ENCODE measurements at regions not wholly inside any gene's neighbourhood (a gene's known extent, or its start where the extent isn't known, plus 50 kb on each side); places are given as distances from the start of the nearest gene placed in this dataset.
"Not testable (repeated sequence)": the region's sequence is repeated elsewhere in the genome, so short reads cannot be mapped to it uniquely, and the experiment has no call there.

DNA sequence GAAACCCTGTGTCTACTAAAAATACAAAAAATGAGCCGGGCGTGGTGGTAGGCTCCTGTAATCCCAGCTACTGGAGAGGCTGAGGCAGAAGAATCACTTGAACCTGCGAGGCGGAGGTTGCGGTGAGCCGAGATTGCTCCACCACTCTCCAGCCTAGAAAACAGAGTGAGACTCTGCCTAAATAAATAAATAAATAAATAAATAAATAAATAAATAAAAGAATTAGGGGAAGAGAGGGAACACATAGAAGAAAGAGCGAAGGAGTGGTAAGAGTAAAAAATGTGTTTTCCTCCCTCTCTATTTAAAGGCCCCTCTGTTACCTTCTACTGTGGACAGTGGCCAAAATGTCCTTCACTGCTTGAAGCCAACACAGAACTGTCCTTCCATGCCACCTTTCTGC, 103.9 kb upstream of the SOX21 start:
- no peak for DNase-seq (ENCODE audit: low read depth)

DNA sequence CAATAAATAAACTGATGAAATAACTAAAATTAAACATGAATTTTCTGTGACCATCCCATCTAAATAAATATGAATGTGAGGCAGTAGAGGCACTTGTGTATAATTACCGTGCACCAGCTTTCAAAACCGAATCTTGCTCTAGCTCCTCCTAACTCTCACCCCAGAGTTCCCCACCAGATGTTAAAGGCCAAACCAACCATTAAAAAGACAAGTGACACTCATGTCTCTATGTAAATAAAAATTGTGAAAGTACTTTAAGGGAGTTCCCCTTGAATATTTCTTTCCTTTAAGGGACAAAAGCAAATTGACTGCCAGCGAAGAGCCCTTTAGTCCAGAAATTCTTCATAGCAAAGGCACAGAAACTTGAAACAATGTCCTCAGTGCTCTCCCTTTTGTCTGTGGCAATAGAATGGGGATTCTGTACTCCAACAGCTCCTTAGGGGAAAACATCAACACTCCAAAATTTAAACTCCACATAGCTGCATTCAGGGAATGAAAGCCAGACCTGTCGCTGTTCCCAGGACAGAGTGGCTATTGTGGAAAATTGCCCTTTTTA, 101.7 kb upstream of the SOX21 start:
- DNase-seq (ENCODE audit: low read depth): no peak

DNA sequence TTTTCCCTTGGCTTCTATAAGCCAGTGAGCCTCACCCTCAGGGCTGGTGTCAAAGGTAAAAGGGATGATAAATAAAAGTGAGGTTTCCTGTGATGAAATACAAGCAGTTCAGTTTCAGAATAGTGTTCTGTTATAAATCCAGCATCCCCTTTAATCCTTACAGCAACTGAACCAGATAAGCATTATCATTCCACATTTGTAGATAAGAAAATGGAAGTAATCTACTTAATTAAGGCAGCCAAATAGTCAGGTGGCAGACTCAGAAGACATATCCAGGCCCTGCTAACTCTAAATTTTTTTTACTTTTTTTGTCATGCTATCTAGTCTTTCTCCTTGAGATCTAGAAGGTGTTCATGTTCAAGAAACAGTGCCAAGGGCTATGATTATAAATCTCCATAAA, 99.4 kb upstream of the SOX21 start:
- DNase-seq (ENCODE audit: low read depth): no peak

DNA sequence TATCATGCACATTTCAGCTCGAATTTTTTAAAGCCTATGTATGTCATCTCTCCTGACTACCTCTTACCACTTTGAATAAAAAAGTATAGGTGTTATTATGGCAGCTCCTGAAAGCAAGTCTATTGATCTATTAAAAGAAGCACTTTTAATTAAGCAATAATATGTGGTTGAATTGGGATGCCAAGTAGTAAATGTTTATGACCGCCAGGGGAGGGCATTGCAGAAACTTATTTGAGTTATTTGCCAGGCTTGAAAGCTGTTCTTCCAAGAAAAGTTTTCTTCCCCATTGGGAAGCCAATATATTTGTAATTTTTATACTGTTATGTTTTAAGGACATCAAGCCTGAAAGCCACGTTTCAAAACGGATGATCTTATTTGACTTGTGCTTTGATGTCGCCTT, 88.1 kb upstream of the SOX21 start:
- DNase-seq (ENCODE audit: low read depth): no peak

DNA sequence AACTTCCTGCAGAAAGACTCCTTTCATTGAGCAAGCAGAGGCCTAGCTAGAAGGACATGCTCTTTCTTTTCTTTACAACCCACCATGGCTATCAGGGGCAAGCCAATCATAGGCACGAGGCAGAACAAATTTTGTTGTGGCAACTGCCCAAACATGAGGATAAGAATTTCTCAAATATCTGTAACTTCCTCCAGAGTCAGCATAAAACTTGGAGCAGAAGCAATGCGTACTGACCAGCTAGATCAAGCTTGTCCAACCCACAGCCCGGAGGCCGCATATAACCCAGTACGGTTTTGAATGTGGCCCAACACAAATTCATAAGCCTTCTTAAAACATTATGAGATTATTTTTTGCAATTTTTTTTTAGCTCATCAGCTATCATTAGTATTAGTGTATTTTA, 87.0 kb upstream of the SOX21 start:
- no peak for DNase-seq (ENCODE audit: low read depth)

DNA sequence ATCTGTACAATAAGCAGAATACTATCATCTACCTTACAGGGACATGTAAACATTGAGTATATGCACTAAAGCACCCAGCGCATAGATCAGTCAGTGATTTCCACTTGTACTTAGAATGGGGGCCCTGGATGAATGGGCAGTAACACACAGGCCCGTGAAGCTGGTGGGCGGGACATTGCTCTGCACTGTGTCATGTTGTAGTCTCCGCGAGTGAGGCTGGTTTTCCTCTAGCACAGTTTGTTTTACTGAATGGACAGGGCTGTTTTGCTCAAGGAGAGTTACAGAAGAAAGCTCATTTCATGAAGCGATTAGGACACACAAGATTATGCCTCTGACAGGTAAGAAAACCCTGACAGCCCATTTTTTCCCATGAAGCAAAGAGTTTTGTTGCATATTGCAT, 86.4 kb upstream of the SOX21 start:
- no peak for DNase-seq (ENCODE audit: low read depth)

DNA sequence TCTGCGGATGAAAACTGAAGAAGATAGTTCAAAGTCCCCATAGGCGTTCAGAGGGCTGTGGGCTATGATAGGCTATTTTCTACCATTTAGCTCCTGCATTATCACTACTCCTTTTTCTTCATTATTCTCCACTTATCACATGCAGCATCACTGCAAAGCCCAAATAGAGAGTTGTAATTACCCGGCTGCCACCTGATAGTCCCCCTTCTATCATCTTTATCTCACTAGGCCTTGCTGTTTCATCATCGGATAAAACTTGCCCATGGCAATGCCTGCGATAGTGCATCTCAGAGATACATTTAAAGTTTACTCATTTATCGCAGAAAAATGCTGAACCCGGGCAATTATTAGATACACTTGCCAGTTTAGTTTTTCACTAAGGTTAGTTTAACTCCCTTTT, 82.9 kb upstream of the SOX21 start:
- DNase-seq (ENCODE audit: low read depth): no peak

DNA sequence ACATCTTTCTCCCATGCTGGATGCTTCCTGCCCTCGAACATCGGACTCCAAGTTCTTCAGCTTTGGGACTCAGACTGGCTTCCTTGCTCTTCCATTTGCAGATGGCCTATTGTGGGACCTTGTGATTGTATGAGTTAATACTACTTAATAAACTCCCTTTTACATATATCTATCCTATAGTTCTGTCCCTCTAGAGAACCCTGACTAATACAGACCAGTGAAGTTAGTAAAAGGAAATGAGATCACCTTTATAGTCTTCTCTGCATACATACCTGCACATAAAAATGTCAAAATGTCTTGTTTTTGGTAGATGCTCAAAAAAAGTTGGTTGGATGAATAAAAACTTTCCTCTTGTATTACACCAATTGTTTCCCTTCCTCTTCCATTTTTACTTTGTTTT, 73.9 kb upstream of the SOX21 start:
- not testable (repeated sequence) for DNase-seq (ENCODE audit: low read depth)

DNA sequence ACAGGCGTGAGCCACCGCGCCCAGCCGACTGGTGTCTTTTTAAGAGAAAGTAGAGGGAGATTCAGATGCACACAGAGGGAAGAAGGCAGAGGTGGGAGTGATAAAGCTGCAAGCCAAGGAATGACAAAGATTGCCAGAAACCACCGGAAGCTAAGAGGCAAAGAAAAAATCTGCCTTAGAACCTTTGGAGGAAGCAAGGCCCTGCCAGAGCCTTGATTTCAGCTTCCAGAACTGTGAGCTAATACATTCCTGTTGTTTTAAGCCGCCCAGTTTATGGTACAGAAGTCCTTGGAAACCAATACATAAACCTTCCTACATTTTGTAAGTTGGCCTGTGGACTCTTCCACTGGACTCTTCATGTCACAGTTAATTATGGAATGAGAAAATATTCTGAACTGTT, 71.7 kb upstream of the SOX21 start:
- no peak for DNase-seq (ENCODE audit: low read depth)

DNA sequence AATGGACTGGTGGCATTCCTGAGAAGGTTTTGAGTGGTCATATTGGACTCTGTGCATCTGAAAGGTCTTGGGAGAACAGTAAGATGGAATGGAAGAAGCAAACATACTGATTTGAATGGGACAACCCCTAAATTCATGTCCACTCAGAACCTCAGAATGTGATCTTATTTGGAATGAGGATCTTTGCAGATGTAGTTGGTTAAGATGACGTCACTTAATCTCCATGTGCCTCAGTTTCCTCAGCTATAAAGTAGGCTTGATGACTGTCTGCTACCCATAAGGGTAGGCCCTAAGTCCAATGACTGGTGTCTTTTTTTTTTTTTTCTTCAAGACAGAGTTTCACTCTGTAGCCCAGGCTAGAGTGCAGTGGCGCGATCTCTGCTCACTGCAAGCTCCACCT, 71.1 kb upstream of the SOX21 start:
- DNase-seq (ENCODE audit: low read depth): no peak

DNA sequence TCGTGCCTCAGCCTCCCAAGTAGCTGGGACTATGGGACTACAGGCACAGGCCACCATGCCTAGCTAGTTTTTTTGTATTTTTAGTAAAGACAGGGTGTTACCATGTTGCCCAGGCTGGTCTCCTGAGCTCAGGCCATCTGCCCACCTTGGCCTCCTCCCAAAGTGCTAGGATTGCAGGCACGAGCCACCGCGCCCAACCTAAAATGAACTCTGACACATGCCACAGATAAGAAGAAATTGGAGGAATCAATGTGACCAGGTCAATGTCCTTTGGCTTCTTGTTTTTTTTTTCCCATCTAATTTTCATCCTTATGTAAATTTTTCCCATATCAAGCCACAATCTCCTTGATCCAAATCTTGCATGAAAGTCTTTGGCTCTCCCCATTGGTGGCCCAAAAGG, 68.1 kb upstream of the SOX21 start:
- DNase-seq (ENCODE audit: low read depth): no peak

DNA sequence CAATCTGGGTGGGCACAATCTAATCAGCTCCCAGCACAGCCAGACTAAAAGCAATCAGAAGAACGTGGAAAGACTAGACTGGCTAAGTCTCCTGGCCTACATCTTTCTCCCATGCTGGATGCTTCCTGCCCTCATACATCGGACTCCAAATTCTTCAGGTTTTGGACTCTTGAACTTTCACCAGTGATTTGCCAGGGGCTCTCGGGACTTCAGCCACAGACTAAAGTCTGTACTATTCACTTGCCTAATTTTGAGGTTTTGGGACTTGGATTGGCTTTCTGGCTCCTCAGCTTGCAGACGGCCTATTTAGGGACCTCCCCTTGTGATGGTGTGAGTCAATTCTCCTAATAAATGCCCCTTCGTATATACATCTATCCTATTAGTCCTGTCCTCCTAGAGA, 66.6 kb upstream of the SOX21 start:
- DNase-seq (ENCODE audit: low read depth): no peak

DNA sequence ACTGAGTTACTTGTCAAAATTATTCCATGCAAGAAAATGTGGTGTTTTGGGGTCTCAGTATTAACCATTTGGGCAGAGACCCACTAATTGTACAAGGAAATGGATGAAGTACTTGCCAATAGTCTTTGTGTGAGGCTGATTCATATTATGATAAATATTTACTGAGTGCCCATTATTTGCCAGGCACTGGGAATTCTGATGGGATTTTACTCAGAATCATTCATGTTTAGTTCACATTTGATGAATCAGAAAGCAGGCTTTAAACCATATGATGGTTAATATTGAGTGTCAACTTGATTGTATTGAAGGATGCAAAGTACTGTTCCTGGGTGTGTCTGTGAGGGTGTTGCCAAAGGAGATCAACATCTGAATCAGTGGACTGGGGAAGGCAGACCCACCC, 66.2 kb upstream of the SOX21 start:
- no peak for DNase-seq (ENCODE audit: low read depth)

DNA sequence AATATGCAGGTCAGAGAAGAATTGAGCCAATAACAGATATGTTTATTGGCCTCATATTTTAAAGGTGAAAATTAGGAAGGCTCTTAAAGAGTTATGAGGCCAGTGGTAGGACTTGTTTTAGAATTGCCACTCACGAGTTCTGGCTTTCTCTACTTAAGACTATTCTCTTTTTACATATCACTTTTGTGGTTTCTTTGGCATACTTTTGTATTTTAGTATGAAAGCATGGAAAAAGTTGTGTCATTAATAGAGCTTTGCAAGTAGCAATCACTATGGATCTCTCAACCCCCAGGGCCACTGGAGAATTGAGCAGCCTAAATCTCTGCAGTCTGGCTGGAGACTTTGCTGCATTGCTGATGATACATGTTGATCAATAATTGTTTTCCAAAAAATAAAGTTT, 64.6 kb upstream of the SOX21 start:
- no peak for DNase-seq (ENCODE audit: low read depth)

DNA sequence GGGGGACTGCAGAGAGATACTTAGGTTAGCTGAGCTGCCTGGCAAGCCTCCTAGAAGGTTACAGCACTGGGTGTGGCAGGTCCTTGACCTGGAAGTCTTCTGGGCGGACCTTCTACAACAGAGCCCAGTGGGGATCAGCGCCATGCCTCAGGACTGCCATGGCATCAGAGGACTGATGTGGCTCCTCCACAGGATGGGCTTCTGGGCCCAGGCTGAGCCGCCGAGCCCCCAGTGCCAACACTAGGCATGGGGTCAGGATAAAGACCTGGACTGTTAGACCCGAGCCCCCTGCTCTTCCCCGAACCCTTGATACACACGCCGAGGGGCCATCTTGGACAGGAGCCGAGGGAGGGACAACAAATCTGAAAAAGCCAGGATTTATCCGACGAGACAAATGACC, 64.0 kb upstream of the SOX21 start:
- no peak for DNase-seq (ENCODE audit: low read depth)

DNA sequence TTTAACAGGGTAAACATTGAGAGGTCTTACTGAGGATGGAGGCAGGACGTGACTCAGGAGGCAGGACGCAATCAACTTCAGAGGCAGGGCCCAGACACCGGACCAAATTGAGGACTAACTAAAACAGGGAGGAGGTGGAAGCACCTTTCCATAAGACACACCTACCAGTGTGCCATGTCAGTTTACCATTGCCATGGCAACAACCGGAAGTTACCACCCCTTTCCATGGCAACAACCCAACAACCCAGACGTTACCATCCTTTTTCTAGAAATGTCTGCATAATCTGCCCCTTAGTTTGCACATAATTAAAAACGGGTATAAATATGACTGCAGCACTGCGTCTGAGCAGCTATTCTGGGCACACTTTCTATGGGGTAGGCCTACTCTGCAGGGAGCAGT, 53.5 kb upstream of the SOX21 start:
- DNase-seq (ENCODE audit: low read depth): no peak

DNA sequence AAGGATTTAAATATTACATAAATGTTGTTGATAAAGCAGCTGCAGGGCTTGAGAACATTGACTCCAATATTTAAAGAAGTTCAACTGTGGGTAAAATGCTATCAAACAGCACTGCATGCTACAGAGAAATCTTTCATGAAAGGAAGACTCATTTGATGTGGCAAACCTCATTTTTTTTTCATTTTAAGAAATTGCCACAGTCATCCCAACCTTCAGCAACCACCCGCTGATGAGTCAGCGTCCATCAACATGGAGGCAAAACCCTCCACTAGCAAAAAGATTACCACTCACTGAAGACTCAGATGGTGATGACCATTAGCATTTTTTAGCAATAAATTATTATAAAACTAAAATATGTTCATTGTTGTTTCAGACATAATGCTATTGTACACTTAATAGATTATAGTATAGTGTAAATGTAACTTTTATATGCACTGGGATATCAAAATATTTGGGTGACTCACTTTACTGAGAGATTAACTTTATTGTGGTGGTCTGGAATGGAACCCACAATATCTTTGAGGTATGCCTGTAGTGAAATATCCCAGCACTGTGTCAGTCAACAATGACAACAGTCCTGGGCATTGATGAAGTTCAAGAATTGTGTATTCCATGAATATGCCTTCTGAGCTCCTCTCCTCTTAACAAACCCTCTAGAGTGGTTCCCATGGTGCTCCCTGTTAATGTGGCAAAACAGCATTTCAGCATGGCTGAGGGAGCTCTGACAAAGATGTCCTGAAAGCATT, 52.4 kb upstream of the SOX21 start:
- DNase-seq (ENCODE audit: low read depth): no peak

All from HS-5 (cell line).